ENCODE measurements at regions not wholly inside any gene's neighbourhood (a gene's known extent, or its start where the extent isn't known, plus 50 kb on each side); places are given as distances from the start of the nearest gene placed in this dataset.

- Histone ChIP-seq H3K36me3 (replicated peaks; ENCODE audit: control insufficient read depth, insufficient read depth, low read length) (no peaks in the 10 kb centered on the region), H3K4me3 (ENCODE audit: insufficient read depth, low read depth, low read length) (no peak overlapping the region), H3K27me3 (ENCODE audit: control insufficient read depth, insufficient read depth, low read length) (no peaks in the 10 kb centered on the region)
- DNase-seq: no peak
These were observed 120.9 kb upstream of the PKDCC start for GRCh38 chr2:41926614-41927580.

GRCh38 chr2:41927581-41928264, 120.1 kb upstream of the PKDCC start:
- no peak overlapping the region for H3K4me3 ChIP-seq (ENCODE audit: insufficient read depth, low read depth, low read length)
- H3K36me3 ChIP-seq (replicated peaks; ENCODE audit: control insufficient read depth, insufficient read depth, low read length): no peaks in the 10 kb centered on the region
- no peaks in the 10 kb centered on the region for H3K27me3 ChIP-seq (ENCODE audit: control insufficient read depth, insufficient read depth, low read length)
- no peak for DNase-seq

GRCh38 chr2:41928526-41928925, 119.3 kb upstream of the PKDCC start:
- Histone ChIP-seq H3K27me3 (ENCODE audit: control insufficient read depth, insufficient read depth, low read length) (no peaks in the 10 kb centered on the region), H3K36me3 (replicated peaks; ENCODE audit: control insufficient read depth, insufficient read depth, low read length) (no peaks in the 10 kb centered on the region), H3K4me3 (ENCODE audit: insufficient read depth, low read depth, low read length) (no peak overlapping the region)
- DNase-seq: no peak

- no peaks in the 10 kb centered on the region for H3K36me3 ChIP-seq (replicated peaks; ENCODE audit: control insufficient read depth, insufficient read depth, low read length)
- H3K27me3 ChIP-seq (ENCODE audit: control insufficient read depth, insufficient read depth, low read length): no peaks in the 10 kb centered on the region
- H3K4me3 ChIP-seq (ENCODE audit: insufficient read depth, low read depth, low read length): no peak overlapping the region
- no peak for DNase-seq
These were observed 116.8 kb upstream of the PKDCC start for GRCh38 chr2:41930807-41931566.

GRCh38 chr2:41932241-41933045, 115.4 kb upstream of the PKDCC start:
- Histone ChIP-seq H3K4me3 (ENCODE audit: insufficient read depth, low read depth, low read length) (no peak overlapping the region), H3K36me3 (replicated peaks; ENCODE audit: control insufficient read depth, insufficient read depth, low read length) (no peaks in the 10 kb centered on the region)
- DNase-seq: no peak

GRCh38 chr2:41933046-41933420, 114.8 kb upstream of the PKDCC start:
- Histone ChIP-seq H3K27me3 (ENCODE audit: control insufficient read depth, insufficient read depth, low read length) (no peaks in the 10 kb centered on the region), H3K4me3 (ENCODE audit: insufficient read depth, low read depth, low read length) (no peak overlapping the region), H3K36me3 (replicated peaks; ENCODE audit: control insufficient read depth, insufficient read depth, low read length) (no peaks in the 10 kb centered on the region)
- no peak for DNase-seq

More at GRCh38 chr2:41932241-41933045, 115.4 kb upstream of the PKDCC start:
- H3K27me3 ChIP-seq (ENCODE audit: control insufficient read depth, insufficient read depth, low read length): no peaks in the 10 kb centered on the region

GRCh38 chr2:41933585-41934320, 114.1 kb upstream of the PKDCC start:
- Histone ChIP-seq H3K36me3 (replicated peaks; ENCODE audit: control insufficient read depth, insufficient read depth, low read length) (no peaks in the 10 kb centered on the region), H3K27me3 (ENCODE audit: control insufficient read depth, insufficient read depth, low read length) (no peaks in the 10 kb centered on the region), H3K4me3 (ENCODE audit: insufficient read depth, low read depth, low read length) (no peak overlapping the region)
- DNase-seq: no peak

- Histone ChIP-seq H3K4me3 (ENCODE audit: insufficient read depth, low read depth, low read length) (no peak overlapping the region), H3K36me3 (replicated peaks; ENCODE audit: control insufficient read depth, insufficient read depth, low read length) (no peaks in the 10 kb centered on the region), H3K27me3 (ENCODE audit: control insufficient read depth, insufficient read depth, low read length) (no peaks in the 10 kb centered on the region)
- no peak for DNase-seq
These were observed 113.4 kb upstream of the PKDCC start for GRCh38 chr2:41934329-41934958.

- H3K4me3 ChIP-seq (ENCODE audit: insufficient read depth, low read depth, low read length): no peak overlapping the region
- no peaks in the 10 kb centered on the region for H3K36me3 ChIP-seq (replicated peaks; ENCODE audit: control insufficient read depth, insufficient read depth, low read length)
- no peak for DNase-seq
- no peaks in the 10 kb centered on the region for H3K27me3 ChIP-seq (ENCODE audit: control insufficient read depth, insufficient read depth, low read length)
These were observed 112.8 kb upstream of the PKDCC start for GRCh38 chr2:41935002-41935401.

GRCh38 chr2:41935825-41936224, 112.0 kb upstream of the PKDCC start:
- Histone ChIP-seq H3K4me3 (ENCODE audit: insufficient read depth, low read depth, low read length) (no peak overlapping the region), H3K27me3 (ENCODE audit: control insufficient read depth, insufficient read depth, low read length) (no peaks in the 10 kb centered on the region), H3K36me3 (replicated peaks; ENCODE audit: control insufficient read depth, insufficient read depth, low read length) (no peaks in the 10 kb centered on the region)
- no peak for DNase-seq

- no peak for DNase-seq
These were observed 110.9 kb upstream of the PKDCC start for GRCh38 chr2:41936771-41937463.

GRCh38 chr2:41937464-41937906, 110.3 kb upstream of the PKDCC start:
- H3K4me3 ChIP-seq (ENCODE audit: insufficient read depth, low read depth, low read length): no peak overlapping the region
- H3K36me3 ChIP-seq (replicated peaks; ENCODE audit: control insufficient read depth, insufficient read depth, low read length): no peaks in the 10 kb centered on the region
- peak; percentile 80 for DNase-seq
- no peaks in the 10 kb centered on the region for H3K27me3 ChIP-seq (ENCODE audit: control insufficient read depth, insufficient read depth, low read length)

More at GRCh38 chr2:41936771-41937463, 110.9 kb upstream of the PKDCC start:
- H3K27me3 ChIP-seq (ENCODE audit: control insufficient read depth, insufficient read depth, low read length): no peaks in the 10 kb centered on the region
- no peak overlapping the region for H3K4me3 ChIP-seq (ENCODE audit: insufficient read depth, low read depth, low read length)
- H3K36me3 ChIP-seq (replicated peaks; ENCODE audit: control insufficient read depth, insufficient read depth, low read length): no peaks in the 10 kb centered on the region
